NCI-H2227 (cell line): ENCODE measurements at regions not wholly inside any gene's neighbourhood (a gene's known extent, or its start where the extent isn't known, plus 50 kb on each side); places are given as distances from the start of the nearest gene placed in this dataset.
A peak's percentile ranks its signal among the peaks of the same experiment; 100 is the strongest.

ENCODE experiments used
- DNase-seq: peaks from one replicate; lab custom pipeline; 2025; ENCODE audit not compliant: unreplicated experiment; lab: John Stamatoyannopoulos, UW

DNA sequence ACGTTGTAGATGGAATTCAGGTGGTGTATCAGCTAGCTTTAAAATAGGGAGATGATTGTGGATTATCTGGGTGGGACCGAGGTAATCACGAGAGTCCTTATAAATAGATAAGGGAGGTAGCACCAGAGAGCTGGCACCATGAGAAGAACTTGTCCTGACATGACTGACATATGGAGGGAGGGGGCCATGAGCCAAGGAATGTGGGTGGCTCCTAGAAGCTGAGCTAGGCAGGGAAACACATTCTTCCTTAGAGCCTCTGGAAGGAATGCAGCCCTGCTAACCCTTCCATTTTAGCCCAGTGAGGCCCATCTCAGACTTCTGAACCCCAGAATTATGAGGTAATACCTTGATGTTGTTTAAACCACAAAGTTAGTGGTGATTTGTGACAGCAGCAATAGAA, 321.1 kb upstream of the SULF2 start:
- no peak for DNase-seq

DNA sequence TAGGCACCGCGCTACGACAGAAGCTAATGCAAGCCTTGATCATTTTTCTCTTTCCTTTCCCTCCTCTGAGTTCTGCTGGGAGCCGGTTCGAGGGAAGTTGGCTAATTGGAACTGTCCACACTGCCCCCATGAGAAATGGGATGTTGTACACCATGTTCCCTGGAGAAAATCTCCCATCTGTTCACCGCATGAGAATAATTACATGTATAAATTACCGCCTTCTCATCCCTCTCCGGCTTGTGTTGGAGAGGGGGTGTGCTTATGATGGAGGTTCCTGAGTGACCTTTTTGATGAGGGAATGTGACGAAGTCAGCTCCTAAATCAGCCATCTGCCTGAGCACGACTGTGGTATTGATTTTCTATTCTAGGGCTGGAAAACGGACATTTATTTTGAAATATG, 320.2 kb upstream of the SULF2 start:
- DNase-seq = peak; percentile 74

DNA sequence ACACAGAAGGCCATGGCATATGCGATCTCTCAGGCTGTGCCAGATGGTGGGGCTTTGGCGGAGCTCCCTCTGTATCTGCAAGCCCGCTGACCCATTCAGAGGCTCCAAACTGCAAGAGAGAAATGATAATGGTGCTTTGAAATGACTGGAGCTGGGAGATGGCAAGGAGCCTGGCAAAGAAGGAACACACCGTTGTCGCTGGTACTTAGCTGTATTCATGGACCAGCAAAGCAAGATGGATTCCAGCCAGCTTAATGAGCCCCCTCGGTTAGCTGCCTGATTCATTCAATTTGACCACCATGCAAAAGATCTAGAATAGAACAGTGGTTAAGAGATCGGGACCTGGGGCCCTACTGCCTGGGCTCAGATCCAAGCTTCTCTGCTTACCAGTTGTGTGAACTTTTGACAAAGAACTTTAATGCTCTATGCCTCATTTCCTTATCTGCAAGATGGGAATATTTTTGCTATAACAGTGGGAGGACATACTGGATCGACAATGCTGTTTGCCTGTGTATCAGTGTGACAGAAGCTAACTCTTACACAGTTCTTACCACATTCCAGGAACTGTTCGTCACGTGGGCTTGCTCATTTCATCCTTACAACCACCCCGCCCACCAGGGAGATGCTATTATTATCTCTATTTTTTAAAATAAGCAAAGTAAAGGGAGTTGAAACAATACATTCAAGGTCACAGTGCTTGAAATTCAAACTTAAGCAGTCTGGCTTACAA, 317.8 kb upstream of the SULF2 start:
- no peak for DNase-seq

DNA sequence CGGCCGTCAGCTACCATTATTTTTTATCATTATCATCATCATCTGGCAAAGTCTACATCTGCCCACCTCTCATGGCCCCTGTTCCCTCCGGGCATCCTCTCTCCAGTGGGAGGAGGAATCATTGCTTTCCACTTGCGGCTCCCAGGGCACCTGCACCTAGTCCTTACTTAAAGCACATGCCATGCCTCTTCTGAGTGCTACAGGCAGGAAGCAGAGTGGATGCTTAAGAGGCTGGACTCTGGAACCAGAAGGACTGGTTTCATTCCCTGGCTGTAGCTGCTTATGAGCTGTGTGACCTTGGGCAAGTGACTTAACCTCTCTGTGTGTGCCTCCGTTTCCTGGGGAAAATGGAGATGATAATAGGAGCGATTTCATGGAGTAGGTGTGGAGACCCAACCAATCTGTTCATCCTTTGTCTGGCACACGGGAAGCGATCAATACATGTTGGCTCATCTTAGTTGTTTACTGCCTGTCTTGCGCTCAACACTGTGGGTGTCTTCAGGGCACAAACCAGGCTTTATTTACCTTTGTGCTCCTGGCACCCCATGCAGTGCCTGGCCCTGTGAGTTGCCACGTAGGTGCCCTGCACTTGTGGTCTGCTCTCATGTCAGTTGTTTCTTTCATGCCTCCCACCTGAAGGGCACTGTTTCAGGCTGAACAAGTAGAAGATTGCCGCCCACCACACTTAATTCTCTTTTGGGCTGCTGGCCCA, 317.0 kb upstream of the SULF2 start:
- DNase-seq = no peak

DNA sequence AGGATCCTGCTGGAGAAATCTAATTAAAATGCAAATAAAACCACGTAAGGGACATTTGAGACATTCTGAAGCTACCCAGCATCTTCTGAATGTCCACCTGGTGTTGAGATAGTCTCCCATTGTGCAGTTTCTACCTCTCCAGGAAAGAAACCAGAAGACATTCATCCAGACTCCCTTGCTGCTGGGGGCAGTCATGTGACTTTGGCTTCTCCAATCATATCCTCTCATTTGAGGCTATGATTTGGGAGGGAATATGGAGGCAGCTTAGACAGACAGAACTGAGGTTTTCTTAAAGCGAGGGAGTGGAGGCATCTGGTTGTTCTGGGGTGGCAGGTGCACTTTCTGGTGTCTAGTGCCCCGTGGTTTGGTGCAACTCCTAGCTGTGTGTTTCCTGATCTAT, 315.2 kb upstream of the SULF2 start:
- no peak for DNase-seq

DNA sequence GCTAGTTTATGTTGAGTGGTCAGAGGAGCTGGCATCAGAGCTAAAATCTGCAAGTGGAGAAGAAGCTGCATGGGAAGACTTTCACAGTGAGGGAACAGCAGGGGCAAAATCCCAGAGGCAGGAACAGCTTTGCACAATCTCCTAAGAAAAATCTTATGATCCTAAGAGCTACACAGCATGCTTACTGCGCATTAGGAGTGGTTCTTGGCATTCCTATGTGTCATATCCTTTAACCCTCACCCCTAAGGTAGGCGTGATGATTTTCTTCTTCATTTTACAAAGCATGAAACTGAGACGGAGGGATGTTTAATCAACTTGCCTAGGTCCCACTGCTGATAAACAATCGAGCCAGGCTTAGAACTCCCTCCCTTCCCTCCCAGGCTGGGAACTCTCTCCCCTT, 313.6 kb upstream of the SULF2 start:
- DNase-seq = no peak

DNA sequence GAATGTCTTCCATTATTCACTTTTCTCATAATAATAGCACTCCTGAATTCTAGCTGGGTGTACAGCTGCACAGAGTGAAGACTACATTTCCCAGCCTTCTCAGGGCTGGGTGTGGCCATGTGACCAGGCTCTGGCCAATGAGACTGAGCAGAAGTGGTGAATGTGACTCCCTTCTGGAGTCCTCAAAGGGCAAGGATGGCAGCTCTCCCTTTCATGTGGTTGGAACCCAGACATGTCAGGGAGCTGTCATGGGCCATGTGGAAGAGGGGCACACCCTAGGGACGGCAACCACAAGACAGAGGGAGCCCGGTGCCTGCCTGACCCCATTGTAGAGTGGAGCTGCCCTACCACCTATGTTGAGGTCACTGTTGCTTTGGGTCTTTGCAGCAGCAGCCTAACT, 312.8 kb upstream of the SULF2 start:
- peak; percentile 7 for DNase-seq

DNA sequence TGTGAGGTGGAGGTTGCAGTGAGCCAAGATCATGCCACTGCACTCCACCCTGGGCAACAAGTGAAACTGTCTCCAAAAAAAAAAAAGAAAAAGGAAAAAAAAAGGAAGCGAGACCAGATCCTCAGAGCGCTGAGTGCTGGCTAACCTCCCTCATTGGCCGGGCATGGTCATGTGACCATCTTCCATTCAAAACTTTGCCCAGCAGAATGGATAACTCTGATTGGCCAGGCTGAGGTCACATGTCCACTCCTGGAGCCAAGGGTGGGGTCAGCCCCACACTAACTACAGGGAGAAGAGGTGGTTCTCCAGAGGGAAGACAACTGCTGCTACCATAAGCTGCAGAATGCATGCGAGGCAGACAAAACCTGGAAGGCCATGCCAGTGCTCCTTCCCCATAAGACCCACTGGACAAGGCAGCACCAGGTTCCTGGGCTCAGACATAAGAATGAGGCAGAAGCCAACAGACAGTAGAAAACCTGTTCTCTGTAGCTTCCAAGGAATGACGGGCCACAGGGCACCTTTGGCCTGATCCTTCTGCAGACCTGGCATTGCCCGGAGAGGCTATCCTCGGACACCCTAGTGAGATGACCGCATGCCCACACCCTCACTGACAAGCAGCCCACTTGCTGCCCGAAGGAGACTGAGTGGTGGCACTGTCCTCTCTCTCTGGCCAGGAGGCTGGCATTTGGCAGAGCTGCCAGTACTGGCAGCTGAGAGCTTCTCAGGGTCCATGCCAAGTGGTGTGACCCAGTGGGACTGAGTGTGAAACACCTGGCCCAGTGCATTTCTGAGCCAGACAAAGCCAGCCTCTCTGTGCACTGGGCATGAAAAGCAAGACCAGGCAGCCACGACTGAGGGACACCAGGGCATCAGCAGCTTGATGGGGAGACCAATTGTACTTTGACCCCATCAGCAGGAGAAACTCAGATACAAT, 311.9 kb upstream of the SULF2 start:
- no peak for DNase-seq

DNA sequence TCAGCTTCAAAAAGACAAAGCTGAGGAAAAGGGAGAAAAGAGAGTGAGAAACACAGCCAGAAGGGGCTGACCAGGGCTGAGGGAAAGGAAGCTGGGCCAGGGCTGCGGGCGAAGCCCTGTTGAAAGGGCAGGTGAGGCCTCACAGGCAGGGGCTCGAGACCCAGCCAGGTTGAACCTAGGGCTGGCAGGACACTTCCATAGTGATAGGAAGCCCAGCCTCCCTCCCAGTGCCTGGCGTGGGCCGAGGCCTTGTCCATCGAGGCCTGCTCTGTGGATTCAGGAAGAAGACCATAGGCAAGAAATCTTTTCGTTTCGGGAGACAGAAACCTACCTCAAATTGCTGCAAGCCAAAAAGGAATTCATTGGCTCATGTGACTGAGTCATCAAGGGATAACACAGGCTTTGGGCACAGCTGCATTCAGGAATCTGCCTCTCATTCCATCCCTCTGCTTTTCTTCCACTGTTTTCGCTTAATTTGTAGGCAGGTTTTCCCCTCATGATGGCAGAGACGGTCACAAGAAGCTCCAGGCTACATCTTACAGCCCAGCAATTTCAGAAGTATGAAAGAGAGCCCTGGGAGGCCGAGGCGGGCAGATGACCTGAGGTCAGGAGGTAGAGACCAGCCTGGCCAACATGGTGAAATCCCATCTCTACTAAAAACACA, 311.1 kb upstream of the SULF2 start:
- no peak for DNase-seq

DNA sequence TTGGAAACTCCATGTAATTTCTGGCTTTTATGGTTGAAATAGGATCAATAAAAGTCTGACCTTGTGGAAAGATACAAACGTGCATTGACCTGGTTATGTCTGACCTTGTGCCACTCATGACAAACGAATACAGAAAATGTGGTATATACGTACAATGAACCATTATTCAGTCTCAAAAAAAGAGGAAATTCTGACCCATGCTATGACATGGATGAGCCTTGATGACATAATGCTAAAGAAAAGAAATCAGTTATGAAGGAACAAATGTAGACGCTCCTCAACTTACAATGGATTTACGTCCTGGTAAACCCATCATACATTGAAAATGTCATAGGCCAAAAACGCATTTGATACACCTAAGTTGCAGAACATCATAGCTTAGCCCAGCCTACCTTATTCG, 309.7 kb upstream of the SULF2 start:
- DNase-seq = no peak

DNA sequence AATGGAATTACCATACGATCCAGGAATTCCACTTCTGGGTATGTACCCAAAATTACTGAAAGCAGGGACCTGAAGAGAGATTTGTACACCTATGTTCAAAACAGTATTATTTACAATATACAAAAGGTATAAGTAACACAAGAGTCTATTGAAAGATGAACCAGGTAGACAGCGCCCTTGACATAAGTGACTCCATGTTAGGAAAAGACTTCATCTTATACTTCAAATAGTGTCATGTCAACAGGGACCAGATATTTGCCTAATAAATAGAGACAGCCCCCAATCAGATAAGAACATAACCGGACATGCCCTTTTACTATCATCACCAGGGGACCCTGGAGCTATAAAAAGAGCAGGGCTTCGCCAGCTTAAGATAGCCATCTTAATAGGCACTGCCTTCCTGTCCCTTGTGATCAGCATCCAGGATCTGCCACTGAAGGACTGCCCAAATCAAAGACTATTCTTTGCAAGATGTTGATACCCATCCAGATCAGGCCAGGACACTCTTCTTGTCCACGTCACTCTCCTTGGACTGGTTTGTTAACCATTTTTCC, 309.0 kb upstream of the SULF2 start:
- no peak for DNase-seq

DNA sequence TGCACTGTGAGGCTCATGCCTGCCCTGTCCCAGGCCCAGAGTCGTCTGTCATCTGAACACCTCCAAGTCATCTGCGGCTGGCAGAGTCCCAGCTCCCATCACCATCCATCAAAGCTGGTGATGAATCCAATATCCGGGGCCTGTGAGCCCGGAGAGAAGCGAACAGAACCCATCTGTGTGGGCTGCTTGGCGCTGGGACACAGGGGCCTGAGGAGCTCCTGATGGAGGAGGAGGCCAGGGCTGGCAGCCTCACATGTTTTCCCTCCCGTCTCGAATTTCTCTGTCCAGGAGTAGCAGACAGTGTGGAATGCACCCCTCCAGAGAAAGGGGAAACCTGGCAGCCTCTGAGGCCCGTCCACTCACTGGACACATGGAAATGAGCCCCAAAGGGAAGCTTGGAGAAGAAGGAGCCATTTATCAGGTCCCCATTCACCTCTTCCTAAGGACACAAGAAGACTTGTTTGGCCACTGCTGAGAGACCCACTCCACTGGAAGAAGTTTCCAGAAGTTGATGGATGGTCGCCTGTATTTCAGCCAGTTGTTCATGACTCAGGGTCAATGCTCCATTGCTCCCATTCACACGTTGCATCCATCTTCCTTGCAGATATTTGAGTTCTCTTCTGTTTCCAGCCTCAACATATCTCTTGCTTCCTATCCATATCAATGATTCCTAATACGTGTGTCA, 307.5 kb upstream of the SULF2 start:
- DNase-seq = no peak

DNA sequence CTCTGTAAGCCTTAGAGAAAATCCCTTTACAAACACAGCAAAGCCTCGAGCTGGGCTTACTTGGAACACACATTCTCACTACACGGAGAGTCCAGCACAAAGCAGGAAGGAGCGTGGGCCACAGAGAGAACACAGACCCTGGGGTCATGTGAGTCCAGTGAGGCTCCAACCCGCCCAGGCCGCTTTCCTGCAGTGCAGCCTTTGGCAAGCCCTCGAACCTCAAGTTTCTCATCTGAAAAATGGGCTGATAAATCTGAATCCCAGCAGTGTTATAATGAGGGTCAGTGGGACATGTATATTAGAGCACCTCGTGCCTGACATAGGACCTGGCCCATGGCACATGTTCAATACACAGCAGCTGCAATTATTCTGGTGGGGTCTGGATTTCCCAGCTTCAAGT, 305.5 kb upstream of the SULF2 start:
- DNase-seq = no peak

DNA sequence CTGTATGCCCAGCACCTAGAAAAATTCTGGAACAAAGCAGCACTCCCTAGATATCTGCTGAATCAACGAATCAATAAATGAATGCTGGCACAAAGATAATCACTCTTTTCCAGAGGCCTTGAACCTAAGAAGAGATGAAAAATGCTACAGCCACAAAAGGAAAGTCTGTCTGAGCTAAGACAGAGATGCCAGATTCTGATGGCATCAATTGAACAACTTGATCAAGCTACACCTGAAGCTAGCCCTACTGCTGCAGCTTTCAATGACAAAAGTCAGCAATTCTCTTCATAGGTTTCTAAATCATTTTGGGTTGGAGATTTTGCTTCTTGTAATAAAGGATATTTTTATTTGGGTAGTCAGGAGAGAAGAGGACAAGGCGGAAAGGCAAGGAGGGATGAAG, 305.0 kb upstream of the SULF2 start:
- DNase-seq = no peak

DNA sequence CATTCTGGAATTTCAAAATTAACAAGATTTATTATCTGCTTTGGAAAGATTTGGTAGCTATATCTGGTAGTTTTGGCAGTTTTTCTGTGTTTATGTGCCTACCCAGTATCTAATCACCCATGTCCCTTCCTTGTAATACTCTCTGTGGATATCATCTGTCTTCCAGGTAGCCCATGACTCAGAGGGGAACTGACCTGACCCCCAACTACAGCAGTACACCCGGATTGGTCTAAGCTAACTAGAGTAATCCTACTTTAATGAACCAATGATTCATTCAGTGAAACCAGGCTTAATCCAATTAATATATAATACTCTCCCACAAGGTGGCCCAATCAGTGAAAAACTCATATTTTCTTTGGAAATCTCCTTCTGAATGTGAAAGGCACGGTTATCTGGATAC, 295.3 kb upstream of the SULF2 start:
- DNase-seq = no peak

DNA sequence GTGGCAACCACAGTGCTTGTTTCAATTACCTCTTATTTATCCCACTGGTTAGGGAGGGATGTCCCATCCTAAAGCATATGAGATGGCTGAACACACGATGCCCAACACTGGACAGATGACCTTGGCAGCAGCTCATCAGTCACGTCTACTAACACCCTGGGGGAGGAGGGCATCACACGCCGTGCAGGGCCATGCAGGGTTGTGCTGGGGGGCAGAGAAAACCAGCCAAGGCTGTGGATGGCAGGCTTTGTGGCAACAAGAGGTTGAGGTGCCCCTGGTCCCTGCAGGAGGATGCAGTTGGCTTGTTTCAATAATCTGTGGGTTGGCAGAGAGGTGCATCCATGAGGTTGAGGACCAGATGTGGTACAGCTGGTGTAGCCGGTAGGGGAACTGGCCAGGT, 293.7 kb upstream of the SULF2 start:
- DNase-seq = no peak

DNA sequence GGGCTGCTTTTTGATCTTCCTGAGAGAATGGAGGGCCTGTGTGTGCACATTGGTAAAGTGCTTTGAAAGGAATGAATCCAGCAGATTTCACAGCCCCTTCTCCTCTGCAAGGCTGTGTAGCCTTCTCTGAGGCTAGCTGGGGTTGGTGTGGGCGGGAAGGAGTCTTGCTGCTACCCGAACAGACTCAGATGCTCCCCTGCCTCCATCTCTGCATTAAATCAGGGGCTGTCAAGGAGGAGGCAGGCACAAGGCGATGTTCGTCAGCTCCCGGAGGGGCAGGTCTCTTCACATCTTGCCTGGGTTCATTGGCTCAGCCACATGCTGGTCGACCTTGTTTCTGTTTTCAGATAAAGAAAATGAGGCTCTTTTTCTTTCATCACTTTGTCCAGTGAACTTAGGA, 291.5 kb upstream of the SULF2 start:
- DNase-seq = no peak

DNA sequence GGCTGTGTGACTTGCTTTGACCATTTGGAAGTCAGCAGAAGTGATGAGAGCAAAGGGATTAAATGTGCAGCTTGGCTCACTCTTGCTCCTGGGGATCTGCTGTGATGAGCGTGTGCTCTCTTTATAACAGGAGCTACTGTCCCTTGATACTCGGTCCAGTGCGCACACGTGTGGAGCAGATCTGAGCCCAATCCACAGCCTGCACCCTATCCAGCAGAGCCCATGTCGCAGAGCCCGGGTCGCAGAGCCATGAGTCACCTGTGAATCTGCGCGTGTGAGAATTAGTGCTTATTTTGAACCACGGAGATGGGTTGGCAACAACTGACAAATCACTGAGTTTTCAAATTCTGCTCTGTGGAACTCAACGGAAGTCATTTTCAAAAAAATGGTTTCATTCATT, 291.0 kb upstream of the SULF2 start:
- no peak for DNase-seq

DNA sequence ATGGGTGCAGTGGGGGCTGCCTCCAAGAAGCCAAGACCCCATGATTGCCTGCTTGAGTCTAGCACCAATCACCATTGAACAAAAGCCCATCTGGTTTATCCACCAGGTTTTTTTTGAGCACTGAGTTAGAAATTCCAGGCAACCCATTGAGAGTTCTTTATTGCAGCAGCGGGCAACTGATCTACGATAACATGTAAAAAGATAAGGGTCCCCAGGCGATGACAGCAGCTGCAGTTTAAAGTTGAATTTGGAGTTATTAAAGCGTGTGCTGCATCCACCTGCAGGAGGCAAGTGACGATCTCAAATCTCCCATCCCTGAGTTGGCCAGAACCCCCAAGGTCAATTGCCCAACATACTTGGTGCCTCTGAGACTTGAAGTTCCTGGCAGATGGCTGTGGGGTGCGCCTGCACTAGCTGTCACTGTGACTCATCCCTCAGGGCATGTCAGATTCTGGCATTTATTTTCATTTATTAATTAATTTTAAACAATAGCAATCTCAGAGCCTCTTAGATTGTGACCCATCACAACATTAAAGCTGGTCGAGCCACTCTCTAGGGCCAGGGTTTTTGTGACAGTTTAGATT, 290.4 kb upstream of the SULF2 start:
- no peak for DNase-seq
